SK-N-SH treated with all-trans-retinoic acid at 6 μM for 48 hours (cell line): ENCODE measurements at regions not wholly inside any gene's neighbourhood (a gene's known extent, or its start where the extent isn't known, plus 50 kb on each side); places are given as distances from the start of the nearest gene placed in this dataset.

Experiments
- ATAC-seq: fragments of 200-7000 bp; cut with Tn5 transposase; 3 replicates; pipeline ENCODE4 v1.9.1; 2020; ENCODE audit warnings: mild to moderate bottlenecking, moderate library complexity
- ARNTL ChIP-seq: fragments of 450-650 bp; formaldehyde crosslinking; IDR thresholded peaks from 2 replicates; pipeline ENCODE4 v1.5.0; 2020; ENCODE audit warnings: low read depth, mild to moderate bottlenecking, moderate library complexity, borderline replicate concordance
- BACH2 ChIP-seq: fragments of 250-450 bp; sonication (Bioruptor Pico); IDR thresholded peaks from 2 replicates; pipeline ENCODE4 v1.9.0; 2021; ENCODE audit warnings: mild to moderate bottlenecking, borderline replicate concordance
- CREB5 ChIP-seq: fragments of 250-450 bp; sonication (Bioruptor Pico); IDR thresholded peaks from 2 replicates; pipeline ENCODE4 v1.5.1; 2020; ENCODE audit warnings: low read depth, mild to moderate bottlenecking, moderate library complexity
- CSDC2 ChIP-seq: fragments of 250-450 bp; sonication (Bioruptor Pico); IDR thresholded peaks from 2 replicates; pipeline ENCODE4 v1.5.0; 2020; ENCODE audit warnings: mild to moderate bottlenecking, moderate library complexity
- CSRNP3 ChIP-seq: fragments of 250-450 bp; sonication (Bioruptor Pico); IDR thresholded peaks from 2 replicates; pipeline ENCODE4 v1.5.1; 2021; ENCODE audit warnings: mild to moderate bottlenecking, moderate library complexity
- ESRRG ChIP-seq: fragments of 250-450 bp; sonication (Bioruptor Pico); IDR thresholded peaks from 2 replicates; pipeline ENCODE4 v1.6.1; 2021; ENCODE audit warnings: mild to moderate bottlenecking
- GLIS3 ChIP-seq: fragments of 250-450 bp; sonication (Bioruptor Pico); IDR thresholded peaks from 2 replicates; pipeline ENCODE4 v1.5.0; 2020; ENCODE audit warnings: mild to moderate bottlenecking, moderate library complexity
- OSR1 ChIP-seq: fragments of 250-450 bp; sonication (Bioruptor Pico); IDR thresholded peaks from 2 replicates; pipeline ENCODE4 v1.8.0; 2022; ENCODE audit warnings: moderate library complexity, mild to moderate bottlenecking, inconsistent platforms
- PATZ1 ChIP-seq: fragments of 250-450 bp; sonication (Bioruptor Pico); IDR thresholded peaks from 2 replicates; pipeline ENCODE4 v1.8.0; 2020; ENCODE audit warnings: mild to moderate bottlenecking, moderate library complexity, borderline replicate concordance
- POU6F1 ChIP-seq: fragments of 250-450 bp; sonication (Bioruptor Pico); IDR thresholded peaks from 2 replicates; pipeline ENCODE4 v1.8.0; 2021; ENCODE audit warnings: low read depth, mild to moderate bottlenecking, moderate library complexity, borderline replicate concordance
- PPARA ChIP-seq: fragments of 250-450 bp; sonication (Bioruptor Pico); IDR thresholded peaks from 2 replicates; pipeline ENCODE4 v1.5.0; 2020; ENCODE audit warnings: mild to moderate bottlenecking, borderline replicate concordance
- RARB ChIP-seq: fragments of 250-450 bp; sonication (Bioruptor Pico); IDR thresholded peaks from 2 replicates; pipeline ENCODE4 v1.8.0; 2021; ENCODE audit warnings: mild to moderate bottlenecking, moderate library complexity
- TCF4 ChIP-seq: fragments of 250-450 bp; sonication (Bioruptor Pico); IDR thresholded peaks from 2 replicates; pipeline ENCODE4 v1.8.0; 2021; ENCODE audit warnings: mild to moderate bottlenecking, moderate library complexity, borderline replicate concordance
- TOX ChIP-seq: fragments of 250-450 bp; sonication (Bioruptor Pico); IDR thresholded peaks from 2 replicates; pipeline ENCODE4 v1.8.0; 2021; ENCODE audit warnings: mild to moderate bottlenecking, moderate library complexity, borderline replicate concordance
- TSHZ2 ChIP-seq: fragments of 250-450 bp; sonication (Bioruptor Pico); IDR thresholded peaks from 2 replicates; pipeline ENCODE4 v1.5.0; 2020; ENCODE audit warnings: mild to moderate bottlenecking, moderate library complexity
- ZFP3 ChIP-seq: fragments of 250-450 bp; sonication (Bioruptor Pico); IDR thresholded peaks from 2 replicates; pipeline ENCODE4 v1.5.0; 2020; ENCODE audit warnings: mild to moderate bottlenecking, moderate library complexity
- ZFP30 ChIP-seq: fragments of 450-650 bp; formaldehyde crosslinking; IDR thresholded peaks from 2 replicates; pipeline ENCODE4 v1.5.0; 2022; ENCODE audit warnings: mild to moderate bottlenecking, moderate library complexity
- ZNF565 ChIP-seq: fragments of 450-650 bp; formaldehyde crosslinking; conservative IDR thresholded peaks from 2 replicates; pipeline ENCODE4 v1.5.0; 2020; ENCODE audit warnings: low read depth, mild to moderate bottlenecking, moderate library complexity
- ZNF70 ChIP-seq: fragments of 450-650 bp; formaldehyde crosslinking; IDR thresholded peaks from 2 replicates; pipeline ENCODE4 v1.5.0; 2020; ENCODE audit warnings: mild to moderate bottlenecking, moderate library complexity
- ZNF8 ChIP-seq: fragments of 450-650 bp; formaldehyde crosslinking; IDR thresholded peaks from 2 replicates; pipeline ENCODE4 v1.5.0; 2020; ENCODE audit warnings: mild to moderate bottlenecking, moderate library complexity

- TF ChIP-seq CSDC2 (CRISPR knock-in tag) (no peak), TCF4 (CRISPR knock-in tag) (no peak), POU6F1 (no peak), CREB5 (CRISPR knock-in tag) (no peak), PATZ1 (CRISPR knock-in tag) (no peak), RARB (no peak), ZNF8 (CRISPR knock-in tag) (no peak), ESRRG (CRISPR knock-in tag) (no peak), TSHZ2 (CRISPR knock-in tag) (no peak), ARNTL (CRISPR knock-in tag) (no peak), PPARA (CRISPR knock-in tag) (no peak), ZNF565 (CRISPR knock-in tag) (no peak), TOX (CRISPR knock-in tag) (no peak), BACH2 (no peak), GLIS3 (CRISPR knock-in tag) (no peak), OSR1 (CRISPR knock-in tag) (no peak), CSRNP3 (CRISPR knock-in tag) (no peak), ZNF70 (CRISPR knock-in tag) (no peak), ZFP30 (no peak), ZFP3 (no peak)
- TF ChIP-seq, all 23 proteins: peak for 0
Measured at GRCh38 chr10:4736183-4736582, 89.8 kb upstream of the AKR1E2 start.

GRCh38 chr10:4733843-4734224 is 92.2 kb upstream of the AKR1E2 start:
- TF ChIP-seq ESRRG (CRISPR knock-in tag) (no peak), CSRNP3 (CRISPR knock-in tag) (no peak), OSR1 (CRISPR knock-in tag) (no peak)
- ATAC-seq, result no peak

More at GRCh38 chr10:4736183-4736582, 89.8 kb upstream of the AKR1E2 start:
- no peak for ATAC-seq
